H1 (cell line): ENCODE measurements at regions not wholly inside any gene's neighbourhood (a gene's known extent, or its start where the extent isn't known, plus 50 kb on each side); places are given as distances from the start of the nearest gene placed in this dataset.

Experiments
- CTCF ChIA-PET: fragments of 300-600 bp; sonication (Branson Sonifier 250); formaldehyde crosslinking; loops from one replicate; lab custom pipeline; 2021; ENCODE audit not compliant: partially characterized antibody; lab: Charles Lee
- POLR2A ChIA-PET: fragments of 300-600 bp; sonication (Branson Sonifier 250); formaldehyde crosslinking; loops from one replicate; lab custom pipeline; 2021; ENCODE audit warnings: inconsistent platforms; ENCODE audit not compliant: partially characterized antibody; lab: Charles Lee
- DNase-seq, 2 experiments: peaks; one replicate each; pipeline versions ENCODE4 v3.0.0 to v3.0.0-alpha.2; 2010 to 2022; ENCODE audit warnings: low spot score in 2 of 2, low read depth in 1 of 2, mixed read lengths in 1 of 2
- FAIRE-seq: peaks from 2 replicates; lab custom pipeline; 2011; peaks lifted over from hg19 to GRCh38; lab: Jason Lieb, UNC
- H2AFZ ChIP-seq: 2 replicates; pipeline ENCODE4 v1.8.1; 2012; ENCODE audit warnings: low read length, inconsistent platforms
- H2AK5ac ChIP-seq: 2 replicates; pipeline ENCODE4 v1.6.1; 2013; ENCODE audit warnings: low read depth, low read length
- H2BK120ac ChIP-seq: replicated peaks from 2 replicates; pipeline ENCODE3; 2013; ENCODE audit warnings: low read depth, low read length, inconsistent platforms
- H2BK12ac ChIP-seq: 2 replicates; pipeline ENCODE4 v1.6.1; 2013; ENCODE audit warnings: low read depth, low read length
- H2BK15ac ChIP-seq: 2 replicates; pipeline ENCODE4 v1.6.1; 2013; ENCODE audit warnings: low read length
- H2BK20ac ChIP-seq: 2 replicates; pipeline ENCODE4 v1.6.1; 2013; ENCODE audit warnings: low read length
- H2BK5ac ChIP-seq: 2 replicates; pipeline ENCODE4 v1.6.1; 2013; ENCODE audit warnings: low read depth, low read length
- H3K14ac ChIP-seq: 2 replicates; pipeline ENCODE4 v1.6.1; 2013; ENCODE audit warnings: inconsistent platforms; ENCODE audit not compliant: insufficient read length
- H3K18ac ChIP-seq: 2 replicates; pipeline ENCODE4 v1.6.1; 2013; ENCODE audit warnings: low read length; ENCODE audit errors: extremely low read depth
- H3K23ac ChIP-seq: 2 replicates; pipeline ENCODE4 v1.6.1; 2013; ENCODE audit warnings: inconsistent platforms; ENCODE audit not compliant: insufficient read length
- H3K23me2 ChIP-seq: 2 replicates; pipeline ENCODE4 v1.6.1; 2013; ENCODE audit warnings: low read depth, low read length
- H3K27ac ChIP-seq: 2 replicates; pipeline ENCODE4 v1.6.1; 2011; ENCODE audit warnings: low read depth, low read length, inconsistent platforms
- H3K27me3 ChIP-seq, 4 experiments: replicated peaks in 1 of 4; 1 replicate in 1 of 4; 2 replicates in 3 of 4; pipeline versions ENCODE4 v1.6.1 to v1.8.1; 2011 to 2013; ENCODE audit warnings: low read length in 3 of 4, mild to moderate bottlenecking in 3 of 4, inconsistent platforms in 2 of 4, mixed read lengths in 2 of 4, moderate library complexity in 1 of 4; ENCODE audit not compliant: control insufficient read depth in 3 of 4, insufficient read depth in 3 of 4; ENCODE audit errors: extremely low read depth in 1 of 4
- H3K36me3 ChIP-seq, 4 experiments: 2 replicates each; pipeline versions ENCODE4 v1.6.1 to v1.8.1; 2011 to 2013; ENCODE audit warnings: mild to moderate bottlenecking in 4 of 4, low read length in 3 of 4, moderate library complexity in 2 of 4, control low read depth in 1 of 4, inconsistent platforms in 1 of 4; ENCODE audit not compliant: insufficient read depth in 4 of 4, control insufficient read depth in 2 of 4
- H3K4ac ChIP-seq: replicated peaks from 2 replicates; pipeline ENCODE3; 2013; ENCODE audit warnings: low read length, low read depth, mixed read lengths, inconsistent platforms; ENCODE audit not compliant: insufficient read length
- H3K4me1 ChIP-seq, 4 experiments: replicated peaks in 1 of 4; 1 replicate in 1 of 4; 2 replicates in 3 of 4; pipeline versions ENCODE4 v1.6.1 to v1.8.1; 2011 to 2013; ENCODE audit warnings: low read length in 3 of 4, inconsistent platforms in 2 of 4, mixed read lengths in 1 of 4; ENCODE audit not compliant: insufficient read depth in 4 of 4, control insufficient read depth in 3 of 4
- H3K4me2 ChIP-seq, 2 experiments: 2 replicates each; pipeline versions ENCODE4 v1.6.1 to v1.8.1; 2011 to 2013; ENCODE audit warnings: low read depth in 2 of 2, low read length in 2 of 2, control low read depth in 1 of 2, inconsistent platforms in 1 of 2, mild to moderate bottlenecking in 1 of 2; ENCODE audit not compliant: insufficient read depth in 1 of 2
- H3K4me3 ChIP-seq, 4 experiments: fragments of 200-600, 300-600 bp in 1 of 4; sonication (generic), shearing (Covaris generic), sonication (Bioruptor Twin) in 1 of 4; 2 replicates each; pipeline versions ENCODE4 v1.5.1 to v1.8.1; 2011 to 2016; ENCODE audit warnings: low read length in 4 of 4, low read depth in 3 of 4, control low read depth in 2 of 4, inconsistent platforms in 2 of 4, mild to moderate bottlenecking in 2 of 4, mixed read lengths in 1 of 4, moderate library complexity in 1 of 4; ENCODE audit not compliant: insufficient read depth in 2 of 4; ENCODE audit errors: extremely low read depth in 1 of 4
- H3K56ac ChIP-seq: replicated peaks from 2 replicates; pipeline ENCODE3; 2013; ENCODE audit warnings: low read depth, mild to moderate bottlenecking, mixed read lengths, low read length, inconsistent platforms; ENCODE audit not compliant: insufficient read length
- H3K79me1 ChIP-seq: 2 replicates; pipeline ENCODE4 v1.6.1; 2013; ENCODE audit warnings: low read depth, low read length, control low read depth
- H3K79me2 ChIP-seq, 2 experiments: 2 replicates each; pipeline versions ENCODE4 v1.6.1 to v1.8.1; 2012 to 2013; ENCODE audit warnings: low read length in 2 of 2, mild to moderate bottlenecking in 2 of 2, inconsistent platforms in 1 of 2; ENCODE audit not compliant: insufficient read depth in 2 of 2, control insufficient read depth in 1 of 2
- H3K9ac ChIP-seq, 4 experiments: replicated peaks in 1 of 4; 1 replicate in 1 of 4; 2 replicates in 3 of 4; pipeline versions ENCODE4 v1.6.1 to v1.8.1; 2011 to 2013; ENCODE audit warnings: low read depth in 3 of 4, low read length in 3 of 4, control low read depth in 2 of 4, mild to moderate bottlenecking in 2 of 4, moderate library complexity in 2 of 4, inconsistent platforms in 1 of 4; ENCODE audit errors: extremely low read depth in 1 of 4
- H3K9me3 ChIP-seq, 2 experiments: 2 replicates each; pipeline versions ENCODE4 v1.6.1 to v1.8.1; 2012 to 2013; ENCODE audit warnings: mild to moderate bottlenecking in 2 of 2, moderate library complexity in 2 of 2, control low read depth in 1 of 2, inconsistent platforms in 1 of 2, low read depth in 1 of 2, low read length in 1 of 2, mixed read lengths in 1 of 2; ENCODE audit not compliant: insufficient read depth in 2 of 2
- H4K20me1 ChIP-seq, 2 experiments: replicated peaks in 1 of 2; 2 replicates each; pipeline versions ENCODE3 to v1.8.1; 2011 to 2013; ENCODE audit warnings: inconsistent platforms in 2 of 2, low read length in 2 of 2, mild to moderate bottlenecking in 1 of 2; ENCODE audit not compliant: insufficient read depth in 2 of 2, control insufficient read depth in 1 of 2
- H4K5ac ChIP-seq: 2 replicates; pipeline ENCODE4 v1.6.1; 2013; ENCODE audit warnings: low read length, low read depth, mixed read lengths, inconsistent platforms; ENCODE audit not compliant: insufficient read length
- H4K8ac ChIP-seq: 2 replicates; pipeline ENCODE4 v1.8.0; 2013; ENCODE audit warnings: mild to moderate bottlenecking, moderate library complexity, low read length, inconsistent platforms; ENCODE audit not compliant: insufficient read depth; ENCODE audit errors: extremely low read depth
- H4K91ac ChIP-seq: replicated peaks from 2 replicates; pipeline ENCODE3; 2013; ENCODE audit warnings: low read length, mixed read lengths, inconsistent platforms; ENCODE audit not compliant: insufficient read length
- EP300 ChIP-seq, 2 experiments: IDR thresholded peaks; 1 replicate in 1 of 2; 2 replicates in 1 of 2; pipeline ENCODE4 v1.6.1; 2011 to 2012; ENCODE audit warnings: low read depth in 2 of 2, low read length in 2 of 2, mild to moderate bottlenecking in 2 of 2, borderline replicate concordance in 1 of 2, inconsistent platforms in 1 of 2, moderate library complexity in 1 of 2
- EZH2 ChIP-seq: fragments of 200-600 bp; sonication (generic); IDR thresholded peaks from 2 replicates; pipeline ENCODE4 v1.7.1; 2012; ENCODE audit warnings: low read depth, mild to moderate bottlenecking, moderate library complexity, low read length, inconsistent platforms; ENCODE audit not compliant: severe bottlenecking
- GABPA ChIP-seq: IDR thresholded peaks from 2 replicates; pipeline ENCODE4 v1.6.1; 2011; ENCODE audit warnings: mild to moderate bottlenecking, low read length, moderate library complexity, borderline replicate concordance; ENCODE audit not compliant: insufficient read depth
- KDM4A ChIP-seq: IDR thresholded peaks from one replicate; pipeline ENCODE4 v1.7.1; 2012; ENCODE audit warnings: low read depth, mild to moderate bottlenecking, moderate library complexity, low read length, inconsistent platforms; ENCODE audit not compliant: severe bottlenecking
- NANOG ChIP-seq: IDR thresholded peaks from 2 replicates; pipeline ENCODE4 v1.6.1; 2011; ENCODE audit warnings: low read length, low read depth, mild to moderate bottlenecking, inconsistent platforms; ENCODE audit not compliant: insufficient read depth, poor library complexity, severe bottlenecking
- RAD21 ChIP-seq, 2 experiments: IDR thresholded peaks in 1 of 2; conservative IDR thresholded peaks in 1 of 2; 2 replicates each; pipeline ENCODE4 v1.6.1; 2011; ENCODE audit warnings: low read depth in 2 of 2, low read length in 2 of 2, improper control_type of control experiment in 1 of 2, inconsistent platforms in 1 of 2, mild to moderate bottlenecking in 1 of 2, moderate library complexity in 1 of 2
- TAF1 ChIP-seq: IDR thresholded peaks from 2 replicates; pipeline ENCODE4 v1.6.1; 2011; ENCODE audit warnings: mild to moderate bottlenecking, low read depth, low read length
- TAF7 ChIP-seq: optimal IDR thresholded peaks from 2 replicates; pipeline ENCODE3; 2011; ENCODE audit warnings: low read depth, mild to moderate bottlenecking, inconsistent platforms, low read length, moderate library complexity, borderline replicate concordance
- WGBS, 2 experiments: shearing (Covaris generic) in 1 of 2; methylation state at CpG; one replicate each; pipeline versions ENCODE4 v1.1.6 to v1.1.7; 2013 to 2015; ENCODE audit warnings: low lambda C conversion rate in 2 of 2, mixed read lengths in 2 of 2, inconsistent platforms in 1 of 2, low coverage in 1 of 2, missing lambda C conversion rate in 1 of 2; ENCODE audit not compliant: insufficient replicate concordance in 2 of 2, insufficient coverage in 1 of 2, insufficient read length in 1 of 2; ENCODE audit errors: extremely low coverage in 1 of 2, missing lambda C conversion rate in 1 of 2; 5-methylcytosine and 5-hydroxymethylcytosine counted together
- TF ChIP-seq, protein P1 (sequence below): IDR thresholded peaks from 2 replicates; pipeline ENCODE4 v1.6.1; 2012; ENCODE audit warnings: low read length, inconsistent platforms

DNA sequence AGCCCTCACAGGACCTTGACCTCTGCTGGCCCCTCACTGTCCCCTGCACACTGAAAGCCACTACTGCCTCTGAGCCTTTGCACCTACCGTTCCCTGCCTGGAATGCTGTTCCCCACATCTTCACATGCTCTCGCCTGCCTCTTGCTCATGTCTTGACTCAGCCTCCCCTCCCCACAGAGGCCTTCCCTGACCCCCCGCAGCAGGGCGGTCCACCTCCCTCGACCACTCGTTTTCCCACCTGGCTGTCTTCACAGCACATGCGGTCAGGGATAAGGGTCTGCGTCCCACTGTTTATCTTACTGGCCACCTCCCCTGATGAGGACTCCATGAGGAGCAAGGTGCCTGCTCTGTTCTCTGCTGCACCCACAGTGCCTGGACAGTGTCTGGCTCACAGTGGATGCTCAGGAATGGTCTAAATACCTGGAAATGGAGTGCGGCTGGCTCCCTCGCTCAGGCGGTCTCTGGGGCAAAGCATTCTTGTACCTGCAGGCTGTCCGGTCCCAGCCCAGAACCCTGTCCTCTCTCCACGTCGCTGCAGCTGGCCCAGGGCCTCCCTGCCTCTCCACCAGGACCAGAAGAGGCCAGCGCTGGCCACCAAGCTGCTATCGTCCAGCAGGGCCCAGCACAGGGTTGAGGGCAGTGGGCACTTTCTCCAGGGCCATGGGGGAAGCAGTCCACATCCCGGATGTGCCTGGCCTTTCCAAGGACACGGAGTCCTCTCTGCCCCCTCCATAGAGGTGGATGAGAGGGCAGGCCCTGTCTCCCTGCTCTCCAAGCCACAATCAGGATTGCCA, 107.4 kb downstream of the NCOR2 start:
- WGBS, 2 experiments = 91% methylated on average over 14 of the region's 18 CpGs; no CpG with 5 or more reads in 1 of the 2 experiments
- peaks cover 16 to 17% of the 10 kb centered on the region in 2 experiments for H4K20me1 ChIP-seq
- TF ChIP-seq RAD21 (IDR thresholded peaks at IDR 0.05 in 1 of 2, conservative IDR thresholded peaks at IDR 0.05 in 1 of 2; ENCODE audit: low read depth in 2 of 2, low read length in 2 of 2) (no peak), NANOG (no peak), KDM4A (no peak), EP300 (IDR thresholded peaks at IDR 0.05; ENCODE audit: borderline replicate concordance in 1 of 2, low read depth in 2 of 2, low read length in 2 of 2) (no peak), TAF1 (no peak), TAF7 (no peak), EZH2 (no peak), GABPA (no peak)
- TF ChIP-seq, protein P1, sequence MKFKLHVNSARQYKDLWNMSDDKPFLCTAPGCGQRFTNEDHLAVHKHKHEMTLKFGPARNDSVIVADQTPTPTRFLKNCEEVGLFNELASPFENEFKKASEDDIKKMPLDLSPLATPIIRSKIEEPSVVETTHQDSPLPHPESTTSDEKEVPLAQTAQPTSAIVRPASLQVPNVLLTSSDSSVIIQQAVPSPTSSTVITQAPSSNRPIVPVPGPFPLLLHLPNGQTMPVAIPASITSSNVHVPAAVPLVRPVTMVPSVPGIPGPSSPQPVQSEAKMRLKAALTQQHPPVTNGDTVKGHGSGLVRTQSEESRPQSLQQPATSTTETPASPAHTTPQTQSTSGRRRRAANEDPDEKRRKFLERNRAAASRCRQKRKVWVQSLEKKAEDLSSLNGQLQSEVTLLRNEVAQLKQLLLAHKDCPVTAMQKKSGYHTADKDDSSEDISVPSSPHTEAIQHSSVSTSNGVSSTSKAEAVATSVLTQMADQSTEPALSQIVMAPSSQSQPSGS = no peak

More for the DNA sequence above, 107.4 kb downstream of the NCOR2 start:
- H3K9ac ChIP-seq = no peak overlapping the region
- H4K91ac ChIP-seq = no peak overlapping the region
- H3K4me1 ChIP-seq = peaks cover 0 to 5% (median 0%) of the 10 kb centered on the region in 4 experiments; a peak in 1 of 7 replicates
- no peak overlapping the region; the same call in 1 of the 2 replicates for H2BK5ac ChIP-seq
- no peak overlapping the region for H3K56ac ChIP-seq
- no peaks in the 10 kb centered on the region; a peak in 1 of 4 replicates for H3K9me3 ChIP-seq
- H3K4ac ChIP-seq = no peak overlapping the region
- H4K5ac ChIP-seq = no peak overlapping the region
- no peak overlapping the region for H3K27ac ChIP-seq
- no peak overlapping the region for H3K18ac ChIP-seq
- H2BK120ac ChIP-seq = no peak overlapping the region
- no peak overlapping the region for H4K8ac ChIP-seq
- peaks cover 13% of the 10 kb centered on the region for H3K79me1 ChIP-seq
- H3K36me3 ChIP-seq = peaks cover 6 to 41% (median 22%) of the 10 kb centered on the region in 4 experiments; a peak in 6 of 8 replicates
- no peaks in the 10 kb centered on the region for H3K23me2 ChIP-seq
- DNase-seq = no peak
- no peak overlapping the region for H2BK15ac ChIP-seq
- CTCF ChIA-PET = interaction anchor here (0.9 kb wide), 1 partner anchor 447 kb away, joined by 3 read pairs; no protein-coding TSS in a partner anchor
- H3K14ac ChIP-seq = no peak overlapping the region
- FAIRE-seq = no peak
- H3K27me3 ChIP-seq = no peaks in the 10 kb centered on the region
- no peak overlapping the region for H3K23ac ChIP-seq
- peaks cover 3 to 16% of the 10 kb centered on the region in 2 experiments; a peak in 3 of 4 replicates for H3K79me2 ChIP-seq
- H3K4me2 ChIP-seq = no peak overlapping the region
- H2BK12ac ChIP-seq = no peak overlapping the region
- H3K4me3 ChIP-seq = no peak overlapping the region
- POLR2A ChIA-PET = no interaction called here
- no peak overlapping the region for H2AK5ac ChIP-seq
- H2AFZ ChIP-seq = no peak overlapping the region
- H2BK20ac ChIP-seq = no peak overlapping the region
